Cardiac muscle cell (in vitro differentiated cells and primary cell): ENCODE measurements at regions not wholly inside any gene's neighbourhood (a gene's known extent, or its start where the extent isn't known, plus 50 kb on each side); places are given as distances from the start of the nearest gene placed in this dataset.
"Not testable (repeated sequence)": the region's sequence is repeated elsewhere in the genome, so short reads cannot be mapped to it uniquely, and the experiment has no call there.

Source experiments
- DNase-seq, 2 donors: peaks; one replicate each; pipeline versions ENCODE4 v3.0.0 to v3.0.0-alpha.2; 2010 to 2017; ENCODE audit warnings: low read depth in 1 of 2, low spot score in 1 of 2
- H3K27ac ChIP-seq: fragments of 200-600 bp; sonication (generic); 2 replicates; pipeline ENCODE4 v1.5.1; 2016
- H3K27me3 ChIP-seq: fragments of 200-600 bp; sonication (generic); 2 replicates; pipeline ENCODE4 v1.6.0; 2016; ENCODE audit warnings: control low read depth
- H3K36me3 ChIP-seq: fragments of 200-600 bp; sonication (generic); 2 replicates; pipeline ENCODE4 v1.5.1; 2016; ENCODE audit warnings: control low read depth
- H3K4me1 ChIP-seq: fragments of 200-600 bp; sonication (generic); 2 replicates; pipeline ENCODE4 v1.8.1; 2017; ENCODE audit warnings: low read depth, mild to moderate bottlenecking, mixed run types
- H3K4me3 ChIP-seq: fragments of 200-600 bp; sonication (generic); 2 replicates; pipeline ENCODE4 v1.5.1; 2016; ENCODE audit warnings: mild to moderate bottlenecking
- H3K9me3 ChIP-seq: fragments of 200-600 bp; sonication (generic); 2 replicates; pipeline ENCODE4 v1.5.1; 2017; ENCODE audit warnings: low read depth, mild to moderate bottlenecking, control low read depth
- CTCF ChIP-seq: IDR thresholded peaks from 2 replicates; pipeline ENCODE4 v1.5.1; 2012; ENCODE audit warnings: low read depth, mild to moderate bottlenecking, low read length

- no peak overlapping the region for H3K4me3 ChIP-seq
- no peak for DNase-seq
- no peak overlapping the region for H3K27ac ChIP-seq
- H3K4me1 ChIP-seq, result no peaks in the 10 kb centered on the region
- no peaks in the 10 kb centered on the region for H3K9me3 ChIP-seq
- no peaks in the 10 kb centered on the region for H3K36me3 ChIP-seq
- peaks cover 3% of the 10 kb centered on the region for H3K27me3 ChIP-seq
- no peak for TF ChIP-seq CTCF
Measured at GRCh38 chr3:176848431-176849214, 348.7 kb downstream of the TBL1XR1 start.

- TF ChIP-seq CTCF, result no peak
- Histone ChIP-seq H3K4me3 (no peak overlapping the region), H3K36me3 (no peaks in the 10 kb centered on the region), H3K27ac (no peak overlapping the region), H3K9me3 (no peaks in the 10 kb centered on the region), H3K27me3 (no peaks in the 10 kb centered on the region), H3K4me1 (no peaks in the 10 kb centered on the region)
- no peak for DNase-seq
Measured at GRCh38 chr3:176842914-176843313, 354.4 kb downstream of the TBL1XR1 start.

GRCh38 chr3:176840641-176841286 is 356.5 kb downstream of the TBL1XR1 start:
- no peak for DNase-seq
- TF ChIP-seq CTCF, result no peak
- Histone ChIP-seq H3K27me3 (no peaks in the 10 kb centered on the region), H3K9me3 (no peaks in the 10 kb centered on the region), H3K4me3 (no peak overlapping the region), H3K4me1 (no peaks in the 10 kb centered on the region), H3K27ac (no peak overlapping the region), H3K36me3 (no peaks in the 10 kb centered on the region)

GRCh38 chr3:176839901-176840300 is 357.4 kb downstream of the TBL1XR1 start:
- no peaks in the 10 kb centered on the region for H3K36me3 ChIP-seq
- no peak overlapping the region for H3K27ac ChIP-seq
- H3K4me1 ChIP-seq, result no peaks in the 10 kb centered on the region
- no peak overlapping the region for H3K4me3 ChIP-seq
- TF ChIP-seq CTCF, result no peak
- H3K27me3 ChIP-seq, result no peaks in the 10 kb centered on the region
- no peak for DNase-seq
- H3K9me3 ChIP-seq, result no peaks in the 10 kb centered on the region

GRCh38 chr3:176839466-176839865 is 357.8 kb downstream of the TBL1XR1 start:
- Histone ChIP-seq H3K27me3 (no peaks in the 10 kb centered on the region), H3K36me3 (no peaks in the 10 kb centered on the region), H3K4me1 (no peaks in the 10 kb centered on the region), H3K27ac (no peak overlapping the region), H3K4me3 (no peak overlapping the region), H3K9me3 (no peaks in the 10 kb centered on the region)
- TF ChIP-seq CTCF, result no peak
- no peak for DNase-seq

GRCh38 chr3:176827244-176827643 is 370.0 kb downstream of the TBL1XR1 start:
- H3K36me3 ChIP-seq, H3K4me1 ChIP-seq, H3K27me3 ChIP-seq, H3K4me3 ChIP-seq, H3K9me3 ChIP-seq, H3K27ac ChIP-seq, DNase-seq: not testable (repeated sequence)
